Smooth muscle cell (in vitro differentiated cells): ENCODE measurements at regions not wholly inside any gene's neighbourhood (a gene's known extent, or its start where the extent isn't known, plus 50 kb on each side); places are given as distances from the start of the nearest gene placed in this dataset.

Experiments
- DNase-seq: peaks from one replicate; lab custom pipeline; 2025; ENCODE audit not compliant: unreplicated experiment; lab: John Stamatoyannopoulos, UW
- H2AFZ ChIP-seq: fragments of 200-600 bp; sonication (generic); 2 replicates; pipeline ENCODE4 v1.6.0; 2016; ENCODE audit warnings: antibody characterized with exemption, low read depth, mild to moderate bottlenecking
- H3F3A ChIP-seq: fragments of 200-600 bp; sonication (generic); 2 replicates; pipeline ENCODE4 v1.6.0; 2017; ENCODE audit warnings: antibody characterized with exemption, low read depth
- H3K27ac ChIP-seq: fragments of 200-600 bp; sonication (generic); 2 replicates; pipeline ENCODE4 v1.5.1; 2016; ENCODE audit warnings: low read depth, mild to moderate bottlenecking
- H3K27me3 ChIP-seq: fragments of 200-600 bp; sonication (generic); 2 replicates; pipeline ENCODE4 v1.6.1; 2016; ENCODE audit warnings: low read depth, mild to moderate bottlenecking
- H3K36me3 ChIP-seq: fragments of 200-600 bp; sonication (generic); 2 replicates; pipeline ENCODE4 v1.5.1; 2016; ENCODE audit warnings: low read depth
- H3K4me1 ChIP-seq: fragments of 200-600 bp; sonication (generic); 2 replicates; pipeline ENCODE4 v1.5.1; 2016; ENCODE audit warnings: low read depth
- H3K4me2 ChIP-seq: fragments of 200-600 bp; sonication (generic); 2 replicates; pipeline ENCODE4 v1.6.0; 2016; ENCODE audit warnings: mild to moderate bottlenecking
- H3K4me3 ChIP-seq: fragments of 200-600 bp; sonication (generic); 2 replicates; pipeline ENCODE4 v1.5.1; 2016; ENCODE audit warnings: mild to moderate bottlenecking
- H3K79me2 ChIP-seq: fragments of 200-600 bp; sonication (generic); 2 replicates; pipeline ENCODE4 v1.6.0; 2016; ENCODE audit warnings: low read depth, mild to moderate bottlenecking
- H3K9ac ChIP-seq: fragments of 200-600 bp; sonication (generic); 2 replicates; pipeline ENCODE4 v1.6.0; 2016; ENCODE audit warnings: low read depth
- H3K9me3 ChIP-seq: fragments of 200-600 bp; sonication (generic); replicated peaks from 2 replicates; pipeline ENCODE4 v1.5.1; 2016; ENCODE audit warnings: low read depth
- H4K20me1 ChIP-seq: fragments of 200-600 bp; sonication (generic); 2 replicates; pipeline ENCODE4 v1.6.0; 2016; ENCODE audit warnings: low read depth
- CTCF ChIP-seq: fragments of 200-600 bp; sonication (generic); IDR thresholded peaks from 2 replicates; pipeline ENCODE4 v1.5.1; 2017; ENCODE audit warnings: borderline replicate concordance, mild to moderate bottlenecking, antibody characterized with exemption; ENCODE audit not compliant: insufficient read depth, poor library complexity, severe bottlenecking
- WGBS: methylation state at CpG from one replicate; pipeline ENCODE4 v1.1.7; 2016; ENCODE audit warnings: low lambda C conversion rate; 5-methylcytosine and 5-hydroxymethylcytosine counted together

- Histone ChIP-seq H3K36me3 (no peaks in the 10 kb centered on the region), H2AFZ (no peak overlapping the region), H4K20me1 (no peaks in the 10 kb centered on the region), H3K9ac (peak overlapping the region; percentile 78), H3K4me1 (peaks cover 9% of the 10 kb centered on the region), H3K9me3 (no peaks in the 10 kb centered on the region), H3K79me2 (no peaks in the 10 kb centered on the region), H3K4me3 (no peak overlapping the region), H3F3A (peaks cover 29% of the 10 kb centered on the region), H3K27ac (peak overlapping the region; percentile 96), H3K4me2 (no peak overlapping the region), H3K27me3 (no peaks in the 10 kb centered on the region)
- DNase-seq: no peak
- no peak for TF ChIP-seq CTCF
- 90% methylated on average over 10 of the region's 10 CpGs for whole genome bisulfite sequencing
Measured at GRCh38 chr6:44060612-44061374, 66.5 kb downstream of the MRPL14 start.

GRCh38 chr6:44059359-44060346 lies 67.6 kb downstream of the MRPL14 start:
- WGBS: 60% methylated on average over 7 of the region's 7 CpGs
- Histone ChIP-seq H3K4me3 (no peak overlapping the region), H3K9ac (peak overlapping the region; percentile 92), H3K36me3 (no peaks in the 10 kb centered on the region), H3K27ac (peak overlapping the region; percentile 96), H3K4me2 (peak overlapping the region; percentile 10), H3K9me3 (no peaks in the 10 kb centered on the region), H4K20me1 (no peaks in the 10 kb centered on the region), H2AFZ (no peak overlapping the region), H3K79me2 (no peaks in the 10 kb centered on the region), H3K4me1 (peaks cover 9% of the 10 kb centered on the region), H3F3A (peaks cover 27% of the 10 kb centered on the region), H3K27me3 (no peaks in the 10 kb centered on the region)
- DNase-seq: no peak
- TF ChIP-seq CTCF: no peak

DNA sequence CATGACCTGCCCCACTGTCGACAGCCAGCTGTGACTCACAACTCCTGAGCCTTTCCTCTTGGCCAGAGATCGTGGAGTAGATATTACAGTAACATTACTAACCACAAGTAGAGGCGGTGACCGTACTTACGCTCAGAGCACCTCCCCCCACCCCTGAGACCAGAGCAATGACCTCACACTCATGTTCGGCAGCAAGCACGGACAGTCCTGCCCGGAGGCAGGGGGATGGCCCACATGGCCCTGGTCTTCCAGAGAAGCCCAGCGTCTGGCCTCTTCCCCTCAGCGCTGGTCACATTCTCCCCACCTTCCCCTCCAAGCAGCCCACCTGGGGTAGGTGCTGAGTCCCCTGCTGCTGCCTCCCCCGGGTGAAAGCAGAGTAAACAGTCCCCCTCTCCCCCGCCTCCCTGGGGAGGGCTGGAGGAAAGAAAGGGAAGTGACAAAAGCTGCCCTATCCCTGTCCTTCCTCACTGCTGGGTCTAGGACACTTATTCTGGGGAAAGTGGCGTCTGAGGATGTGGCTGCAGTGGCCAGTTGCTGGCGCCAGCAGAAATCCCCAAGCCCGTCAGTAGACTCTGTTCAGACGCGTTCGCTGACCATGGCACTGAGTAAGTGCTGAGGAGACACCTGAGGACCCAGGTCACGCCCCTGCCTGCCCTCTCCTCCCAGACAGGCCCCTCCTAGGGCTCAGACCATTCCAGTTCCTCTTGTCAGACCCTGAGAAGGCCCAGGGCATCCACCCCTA lies 68.5 kb downstream of the MRPL14 start:
- Histone ChIP-seq H2AFZ (no peak overlapping the region), H4K20me1 (no peaks in the 10 kb centered on the region), H3K4me1 (peaks cover 7% of the 10 kb centered on the region), H3K79me2 (no peaks in the 10 kb centered on the region), H3K27me3 (no peaks in the 10 kb centered on the region), H3K4me2 (peak overlapping the region; percentile 10), H3K4me3 (no peak overlapping the region), H3F3A (peaks cover 31% of the 10 kb centered on the region), H3K9ac (peak overlapping the region; percentile 92), H3K36me3 (no peaks in the 10 kb centered on the region), H3K9me3 (no peaks in the 10 kb centered on the region), H3K27ac (peak overlapping the region; percentile 96)
- DNase-seq: no peak
- no peak for TF ChIP-seq CTCF
- 23% methylated on average over 19 of the region's 19 CpGs for WGBS
